Mesendoderm (in vitro differentiated cells): ENCODE measurements at regions not wholly inside any gene's neighbourhood (a gene's known extent, or its start where the extent isn't known, plus 50 kb on each side); places are given as distances from the start of the nearest gene placed in this dataset.

Source experiments
- DNase-seq: peaks from one replicate; pipeline ENCODE4 v3.0.0; 2013
- H2AK5ac ChIP-seq: 2 replicates; pipeline ENCODE4 v1.6.1; 2013; ENCODE audit warnings: low read length, inconsistent platforms
- H2BK120ac ChIP-seq: 2 replicates; pipeline ENCODE4 v1.6.1; 2013; ENCODE audit warnings: low read depth, mild to moderate bottlenecking, low read length, moderate library complexity, mixed read lengths
- H2BK15ac ChIP-seq: replicated peaks from 2 replicates; pipeline ENCODE4 v1.6.1; 2013; ENCODE audit warnings: low read depth, mild to moderate bottlenecking, moderate library complexity
- H2BK5ac ChIP-seq: 2 replicates; pipeline ENCODE4 v1.6.1; 2013; ENCODE audit warnings: low read length, inconsistent platforms
- H3K18ac ChIP-seq: 2 replicates; pipeline ENCODE4 v1.6.1; 2013; ENCODE audit warnings: mild to moderate bottlenecking, low read length, mixed read lengths
- H3K23ac ChIP-seq: one replicate; pipeline ENCODE4 v1.6.1; 2013; ENCODE audit warnings: low read length
- H3K27ac ChIP-seq: 2 replicates; pipeline ENCODE4 v1.5.1; 2013; ENCODE audit warnings: low read depth, mild to moderate bottlenecking, inconsistent platforms, low read length, moderate library complexity
- H3K27me3 ChIP-seq: 2 replicates; pipeline ENCODE4 v1.6.1; 2013; ENCODE audit warnings: low read length, control low read depth, mild to moderate bottlenecking, inconsistent platforms; ENCODE audit not compliant: insufficient read depth, poor library complexity
- H3K36me3 ChIP-seq: 2 replicates; pipeline ENCODE4 v1.6.1; 2013; ENCODE audit warnings: low read length, inconsistent platforms; ENCODE audit not compliant: control insufficient read depth, insufficient read depth
- H3K4ac ChIP-seq: one replicate; pipeline ENCODE4 v1.6.1; 2013; ENCODE audit warnings: low read depth, mild to moderate bottlenecking, low read length, moderate library complexity
- H3K4me1 ChIP-seq: 2 replicates; pipeline ENCODE4 v1.6.1; 2013; ENCODE audit warnings: low read depth, low read length, inconsistent platforms; ENCODE audit not compliant: control insufficient read depth
- H3K4me2 ChIP-seq: 2 replicates; pipeline ENCODE4 v1.6.1; 2013; ENCODE audit warnings: low read length
- H3K4me3 ChIP-seq: 2 replicates; pipeline ENCODE4 v1.5.1; 2013; ENCODE audit warnings: mild to moderate bottlenecking, low read length
- H3K56ac ChIP-seq: one replicate; pipeline ENCODE4 v1.6.1; 2013; ENCODE audit warnings: low read length
- H3K79me1 ChIP-seq: 2 replicates; pipeline ENCODE4 v1.6.1; 2013; ENCODE audit warnings: low read length, inconsistent platforms
- H3K79me2 ChIP-seq: 2 replicates; pipeline ENCODE4 v1.6.1; 2013; ENCODE audit warnings: mild to moderate bottlenecking, low read length; ENCODE audit not compliant: control insufficient read depth, insufficient read depth
- H3K9ac ChIP-seq: 2 replicates; pipeline ENCODE4 v1.6.1; 2013; ENCODE audit warnings: low read length, inconsistent platforms
- H4K5ac ChIP-seq: one replicate; pipeline ENCODE4 v1.6.1; 2013; ENCODE audit warnings: low read length
- H4K8ac ChIP-seq: one replicate; pipeline ENCODE4 v1.6.1; 2013; ENCODE audit warnings: low read depth, mild to moderate bottlenecking, control low read depth, low read length, moderate library complexity
- WGBS: extraction: QIAGEN DNeasy Blood & Tissue Kit; methylation state at CpG from one replicate; pipeline ENCODE4 v1.1.7; 2013; ENCODE audit warnings: low lambda C conversion rate, missing lambda C conversion rate; ENCODE audit not compliant: insufficient coverage; ENCODE audit errors: extremely low coverage; 5-methylcytosine and 5-hydroxymethylcytosine counted together

- Histone ChIP-seq H3K79me2 (no peaks in the 10 kb centered on the region), H2BK15ac (no peak overlapping the region), H3K36me3 (no peaks in the 10 kb centered on the region), H3K79me1 (no peaks in the 10 kb centered on the region), H3K18ac (no peak overlapping the region), H4K5ac (no peak overlapping the region), H3K4ac (no peak overlapping the region), H2BK120ac (no peak overlapping the region), H3K4me2 (no peak overlapping the region), H2BK5ac (no peak overlapping the region), H3K4me3 (no peak overlapping the region), H3K27ac (no peak overlapping the region), H4K8ac (no peak overlapping the region), H2AK5ac (no peak overlapping the region), H3K9ac (no peak overlapping the region), H3K4me1 (no peaks in the 10 kb centered on the region), H3K27me3 (no peaks in the 10 kb centered on the region), H3K23ac (no peak overlapping the region), H3K56ac (no peak overlapping the region)
- WGBS = no CpG with 5 or more reads among the region's 2 CpGs
- DNase-seq = no peak
Observed at GRCh38 chr6:113762641-113763040, 94.5 kb upstream of the MARCKS start.

GRCh38 chr6:113763311-113763766, 93.8 kb upstream of the MARCKS start:
- no peak overlapping the region for H3K56ac ChIP-seq
- H3K23ac ChIP-seq = no peak overlapping the region
- no peak overlapping the region for H2BK120ac ChIP-seq
- no peaks in the 10 kb centered on the region for H3K79me1 ChIP-seq
- no peak overlapping the region for H2AK5ac ChIP-seq
- H3K36me3 ChIP-seq = no peaks in the 10 kb centered on the region
- peak; percentile 13 for DNase-seq
- no peak overlapping the region for H4K8ac ChIP-seq
- H3K27me3 ChIP-seq = no peaks in the 10 kb centered on the region
- no peak overlapping the region for H3K4me3 ChIP-seq
- no peak overlapping the region for H3K18ac ChIP-seq
- H3K4me1 ChIP-seq = no peaks in the 10 kb centered on the region
- no peaks in the 10 kb centered on the region for H3K79me2 ChIP-seq
- no peak overlapping the region for H4K5ac ChIP-seq
- H3K9ac ChIP-seq = no peak overlapping the region
- H2BK15ac ChIP-seq = no peak overlapping the region
- no peak overlapping the region for H3K27ac ChIP-seq
- no peak overlapping the region for H3K4ac ChIP-seq
- WGBS = no CpG with 5 or more reads among the region's 1 CpG
- no peak overlapping the region for H2BK5ac ChIP-seq
- H3K4me2 ChIP-seq = no peak overlapping the region

DNA sequence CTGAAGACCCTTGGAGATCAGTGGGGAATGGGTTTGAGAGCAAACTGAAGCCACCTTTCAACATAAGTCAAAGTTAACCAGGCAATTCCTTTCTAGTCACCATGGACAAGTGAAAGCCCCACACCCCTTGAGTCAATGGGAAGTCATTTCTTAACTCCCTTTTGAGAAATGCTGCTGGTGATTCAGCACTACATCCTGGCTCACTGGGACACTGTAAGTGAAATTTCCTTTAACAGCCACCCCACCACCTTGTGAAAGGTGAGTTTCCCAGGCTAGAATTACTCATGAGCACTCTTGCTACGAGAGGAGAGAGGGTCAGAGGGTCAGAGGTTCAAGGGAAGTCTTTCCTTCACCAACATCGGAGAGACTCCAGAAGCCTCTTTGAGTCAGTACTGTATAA, 93.3 kb upstream of the MARCKS start:
- Histone ChIP-seq H3K27ac (no peak overlapping the region), H3K4ac (no peak overlapping the region), H2BK5ac (no peak overlapping the region), H3K79me1 (no peaks in the 10 kb centered on the region), H3K79me2 (no peaks in the 10 kb centered on the region), H3K23ac (no peak overlapping the region), H3K27me3 (no peaks in the 10 kb centered on the region), H3K18ac (no peak overlapping the region), H3K9ac (no peak overlapping the region), H3K4me3 (no peak overlapping the region), H3K4me2 (no peak overlapping the region), H3K4me1 (no peaks in the 10 kb centered on the region), H2BK120ac (no peak overlapping the region), H4K5ac (no peak overlapping the region), H3K36me3 (no peaks in the 10 kb centered on the region), H2BK15ac (no peak overlapping the region), H3K56ac (no peak overlapping the region), H4K8ac (no peak overlapping the region), H2AK5ac (no peak overlapping the region)
- WGBS = no CpG with 5 or more reads among the region's 2 CpGs
- DNase-seq = peak; percentile 50

- no peak for DNase-seq
- Histone ChIP-seq H4K8ac (no peak overlapping the region), H3K4me3 (no peak overlapping the region), H2BK120ac (no peak overlapping the region), H3K79me1 (no peaks in the 10 kb centered on the region), H3K36me3 (no peaks in the 10 kb centered on the region), H3K9ac (no peak overlapping the region), H2BK15ac (no peak overlapping the region), H3K79me2 (no peaks in the 10 kb centered on the region), H3K4me2 (no peak overlapping the region), H3K23ac (no peak overlapping the region), H2BK5ac (no peak overlapping the region), H3K27ac (no peak overlapping the region), H3K4me1 (no peaks in the 10 kb centered on the region), H3K27me3 (no peaks in the 10 kb centered on the region), H3K56ac (no peak overlapping the region), H3K4ac (no peak overlapping the region), H3K18ac (no peak overlapping the region), H2AK5ac (no peak overlapping the region), H4K5ac (no peak overlapping the region)
- no CpG with 5 or more reads among the region's 1 CpG for WGBS
Observed at GRCh38 chr6:113765909-113766308, 91.2 kb upstream of the MARCKS start.

DNA sequence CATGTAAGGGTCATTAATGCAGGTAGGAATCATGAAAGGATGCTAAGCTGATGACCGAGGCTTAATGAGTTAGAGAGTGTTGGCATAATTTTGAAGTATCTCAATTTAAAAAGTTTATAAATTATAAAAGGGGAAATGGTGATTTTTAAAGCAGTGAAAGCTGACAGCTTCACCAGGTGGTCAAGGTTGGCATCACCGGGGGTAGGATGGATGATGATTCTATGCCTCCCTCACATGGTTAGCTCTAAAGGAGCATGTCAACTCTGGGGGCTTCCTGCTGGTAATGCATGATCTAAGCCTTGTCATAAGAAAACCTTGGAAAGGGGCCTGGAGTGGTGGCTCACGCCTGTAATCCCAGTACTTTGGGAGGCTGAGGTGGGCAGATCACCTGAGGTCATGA, 89.2 kb upstream of the MARCKS start:
- Histone ChIP-seq H2BK120ac (no peak overlapping the region), H3K27ac (no peak overlapping the region), H3K4ac (no peak overlapping the region), H3K56ac (no peak overlapping the region), H2AK5ac (no peak overlapping the region), H3K23ac (no peak overlapping the region), H3K36me3 (no peaks in the 10 kb centered on the region), H2BK5ac (no peak overlapping the region), H3K9ac (no peak overlapping the region), H3K18ac (no peak overlapping the region), H3K79me1 (no peaks in the 10 kb centered on the region), H3K4me2 (no peak overlapping the region), H4K5ac (no peak overlapping the region), H2BK15ac (no peak overlapping the region), H3K79me2 (no peaks in the 10 kb centered on the region), H3K4me3 (no peak overlapping the region), H3K4me1 (no peaks in the 10 kb centered on the region), H3K27me3 (no peaks in the 10 kb centered on the region), H4K8ac (no peak overlapping the region)
- no peak for DNase-seq
- WGBS = no CpG with 5 or more reads among the region's 3 CpGs

DNA sequence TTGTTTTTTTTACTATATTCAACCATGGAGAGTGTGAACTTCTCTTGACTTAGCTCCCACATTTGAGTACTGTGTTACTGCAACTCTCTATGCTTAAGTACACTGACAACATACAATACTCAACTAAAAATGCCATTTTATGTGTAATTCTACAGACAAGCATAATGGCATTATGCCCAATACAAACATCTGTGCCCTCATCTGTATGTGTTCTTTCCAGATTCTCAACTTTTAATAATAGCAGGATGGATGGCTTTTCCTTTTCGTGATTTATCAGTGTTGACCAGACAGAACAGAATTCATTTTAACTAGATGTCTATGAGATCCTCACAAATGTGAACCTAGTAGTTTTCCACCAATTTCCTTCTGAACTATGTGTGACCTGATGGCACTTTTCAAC, 84.2 kb upstream of the MARCKS start:
- H3K27ac ChIP-seq = no peak overlapping the region
- no peaks in the 10 kb centered on the region for H3K27me3 ChIP-seq
- no peaks in the 10 kb centered on the region for H3K4me1 ChIP-seq
- no peaks in the 10 kb centered on the region for H3K79me2 ChIP-seq
- no peak for DNase-seq
- no peak overlapping the region for H4K8ac ChIP-seq
- H2BK5ac ChIP-seq = no peak overlapping the region
- no peak overlapping the region for H3K56ac ChIP-seq
- H3K18ac ChIP-seq = no peak overlapping the region
- H2AK5ac ChIP-seq = no peak overlapping the region
- no peak overlapping the region for H3K23ac ChIP-seq
- H3K36me3 ChIP-seq = no peaks in the 10 kb centered on the region
- H2BK120ac ChIP-seq = no peak overlapping the region
- no peak overlapping the region for H3K9ac ChIP-seq
- H3K4ac ChIP-seq = no peak overlapping the region
- no peak overlapping the region for H2BK15ac ChIP-seq
- no CpG with 5 or more reads among the region's 1 CpG for WGBS
- H3K4me3 ChIP-seq = no peak overlapping the region
- no peak overlapping the region for H4K5ac ChIP-seq
- no peaks in the 10 kb centered on the region for H3K79me1 ChIP-seq
- H3K4me2 ChIP-seq = no peak overlapping the region
